Endothelial cell of umbilical vein (primary cell): ENCODE measurements at regions not wholly inside any gene's neighbourhood (a gene's known extent, or its start where the extent isn't known, plus 50 kb on each side); places are given as distances from the start of the nearest gene placed in this dataset.
A peak's percentile ranks its signal among the peaks of the same experiment; 100 is the strongest.

Source experiments
- BruUV-seq: library from RNA; stranded (reverse); fragments of 400-500 nt; replicated peaks from 2 replicates; lab custom pipeline; 2021; lab: Mats Ljungman, UMichigan
- CTCF ChIA-PET: fragments of 300-600, 350-600 bp; sonication (Branson Sonifier 250); formaldehyde crosslinking; loops from one replicate; lab custom pipeline; 2021; ENCODE audit warnings: antibody characterized with exemption, inconsistent platforms; lab: Charles Lee
- POLR2A ChIA-PET: fragments of 300-600, 350-600 bp; sonication (Branson Sonifier 250); formaldehyde crosslinking; loops from one replicate; lab custom pipeline; 2021; ENCODE audit warnings: antibody characterized with exemption, inconsistent platforms; lab: Charles Lee
- DNase-seq: peaks from one replicate; pipeline ENCODE4 v3.0.0-alpha.2; 2011; ENCODE audit warnings: low read depth, low spot score
- FAIRE-seq: peaks from 2 replicates; lab custom pipeline; 2011; peaks lifted over from hg19 to GRCh38; lab: Jason Lieb, UNC
- H2AFZ ChIP-seq: 2 replicates; pipeline ENCODE4 v1.6.0; 2012; ENCODE audit warnings: low read depth, low read length, control low read depth, inconsistent platforms
- H3K27ac ChIP-seq: 2 replicates; pipeline ENCODE4 v1.5.1; 2011; ENCODE audit warnings: low read depth, mild to moderate bottlenecking, control low read depth, low read length, moderate library complexity; ENCODE audit not compliant: insufficient read depth
- H3K27me3 ChIP-seq, 2 experiments: 2 replicates each; pipeline versions ENCODE4 v1.6.0 to v1.6.1; 2011; ENCODE audit warnings: low read length in 2 of 2, mixed read lengths in 1 of 2; ENCODE audit not compliant: control insufficient read depth in 2 of 2, insufficient read depth in 2 of 2
- H3K36me3 ChIP-seq, 2 experiments: 2 replicates in 1 of 2; 3 replicates in 1 of 2; pipeline ENCODE4 v1.5.1; 2011; ENCODE audit warnings: low read length in 2 of 2, mild to moderate bottlenecking in 1 of 2, moderate library complexity in 1 of 2; ENCODE audit not compliant: control insufficient read depth in 2 of 2, insufficient read depth in 2 of 2; ENCODE audit errors: extremely low read depth in 1 of 2
- H3K4me1 ChIP-seq: 3 replicates; pipeline ENCODE4 v1.5.1; 2011; ENCODE audit warnings: mild to moderate bottlenecking, low read length; ENCODE audit not compliant: control insufficient read depth, insufficient read depth; ENCODE audit errors: extremely low read depth
- H3K4me2 ChIP-seq: 2 replicates; pipeline ENCODE4 v1.6.1; 2011; ENCODE audit warnings: low read length, control low read depth, mixed read lengths; ENCODE audit not compliant: insufficient read depth
- H3K4me3 ChIP-seq, 3 experiments: fragments of 200-600 bp in 1 of 3; sonication (generic), shearing (Covaris generic) in 1 of 3; replicated peaks in 1 of 3; 2 replicates each; pipeline ENCODE4 v1.5.1; 2011 to 2016; ENCODE audit warnings: control low read depth in 3 of 3, low read length in 3 of 3, mild to moderate bottlenecking in 2 of 3, inconsistent platforms in 1 of 3, low read depth in 1 of 3, moderate library complexity in 1 of 3; ENCODE audit not compliant: insufficient read depth in 1 of 3
- H3K79me2 ChIP-seq: 2 replicates; pipeline ENCODE4 v1.6.0; 2012; ENCODE audit warnings: low read length, inconsistent platforms; ENCODE audit not compliant: control insufficient read depth, insufficient read depth
- H3K9ac ChIP-seq: replicated peaks from 2 replicates; pipeline ENCODE3; 2011; ENCODE audit warnings: low read length, control low read depth; ENCODE audit not compliant: insufficient read depth; ENCODE audit errors: extremely low read depth
- H3K9me1 ChIP-seq: replicated peaks from 3 replicates; pipeline ENCODE4 v1.6.0; 2011; ENCODE audit warnings: mild to moderate bottlenecking, low read length; ENCODE audit not compliant: control insufficient read depth, insufficient read depth; ENCODE audit errors: extremely low read depth
- H3K9me3 ChIP-seq: replicated peaks from 2 replicates; pipeline ENCODE4 v1.5.1; 2012; ENCODE audit warnings: low read length, inconsistent platforms; ENCODE audit not compliant: control insufficient read depth, insufficient read depth
- H4K20me1 ChIP-seq: replicated peaks from 2 replicates; pipeline ENCODE3; 2011; ENCODE audit warnings: mild to moderate bottlenecking, low read length; ENCODE audit not compliant: control insufficient read depth, insufficient read depth; ENCODE audit errors: extremely low read depth
- CTCF ChIP-seq, 2 donors: IDR thresholded peaks; 1 replicate in 1 of 2; 2 replicates in 1 of 2; pipeline ENCODE4 v1.5.1; 2011; ENCODE audit warnings: low read length in 2 of 2, mild to moderate bottlenecking in 2 of 2, moderate library complexity in 2 of 2, control low read depth in 1 of 2, inconsistent platforms in 1 of 2, low read depth in 1 of 2; ENCODE audit not compliant: insufficient read depth in 1 of 2; ENCODE audit errors: extremely low read depth in 1 of 2
- EZH2 ChIP-seq: IDR thresholded peaks from 2 replicates; pipeline ENCODE4 v1.6.1; 2012; ENCODE audit warnings: borderline replicate concordance, low read depth, mild to moderate bottlenecking, moderate library complexity, low read length, inconsistent platforms; ENCODE audit not compliant: severe bottlenecking
- JUN ChIP-seq: IDR thresholded peaks from 2 replicates; pipeline ENCODE4 v1.6.1; 2011; ENCODE audit warnings: borderline replicate concordance, low read depth; ENCODE audit not compliant: insufficient read length, insufficient read depth
- MAX ChIP-seq: IDR thresholded peaks from 2 replicates; pipeline ENCODE4 v1.6.1; 2011; ENCODE audit not compliant: insufficient read depth, insufficient read length
- POLR2AphosphoS5 ChIP-seq: IDR thresholded peaks from 2 replicates; pipeline ENCODE4 v1.6.1; 2012; ENCODE audit warnings: low read depth, mild to moderate bottlenecking, control low read depth, low read length, moderate library complexity; ENCODE audit not compliant: insufficient read depth
- dilution Hi-C: fragments of 300-500 bp; cut with MboI; formaldehyde crosslinking; loops from one replicate; pipeline ENCODE4 v1.15.0; 2019; ENCODE audit warnings: low sequenced_read_pairs; ENCODE audit not compliant: extremely low pct_ligation_motif_present
- intact Hi-C: fragments of 100-400 bp; cut with micrococcal nuclease; formaldehyde crosslinking; loops from one replicate; pipeline ENCODE4 v1.10.0; 2022

DNA sequence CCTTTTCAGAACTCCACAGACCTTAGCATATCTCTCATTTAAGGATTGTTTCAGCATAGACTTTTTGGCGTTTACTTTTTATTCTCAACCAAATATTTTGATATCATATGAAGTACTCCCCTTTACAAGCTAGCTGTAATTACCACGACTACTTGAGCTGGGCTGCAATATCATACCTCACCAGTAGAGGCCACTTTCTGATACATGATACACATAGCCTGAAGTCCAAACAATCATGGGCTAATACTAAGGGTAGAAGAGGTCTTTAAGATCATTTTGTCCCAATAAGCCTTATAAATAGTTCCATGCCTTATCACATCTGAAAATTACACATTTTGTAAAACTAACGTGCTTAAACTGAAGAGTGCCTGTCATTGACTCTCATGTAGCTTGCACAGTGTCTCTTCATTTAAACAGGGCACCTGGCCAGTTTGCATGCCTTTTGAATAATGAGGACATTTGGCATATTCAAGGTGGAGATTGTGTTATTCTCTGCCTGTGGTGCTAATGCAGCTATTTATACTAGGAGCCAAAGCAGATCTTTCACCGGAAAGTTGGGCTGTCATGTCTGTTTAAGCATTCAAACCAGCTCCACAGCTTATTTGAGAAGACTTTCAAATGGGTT lies 403.7 kb upstream of the ZMIZ1 start:
- Histone ChIP-seq H3K9ac (no peak overlapping the region), H3K27ac (no peak overlapping the region), H3K4me1 (no peaks in the 10 kb centered on the region), H3K9me1 (no peaks in the 10 kb centered on the region), H3K27me3 (peaks cover 6 to 24% of the 10 kb centered on the region in 2 experiments), H3K79me2 (no peaks in the 10 kb centered on the region), H3K9me3 (no peaks in the 10 kb centered on the region), H2AFZ (no peak overlapping the region), H4K20me1 (no peaks in the 10 kb centered on the region), H3K4me2 (no peak overlapping the region), H3K4me3 (no peak overlapping the region), H3K36me3 (no peaks in the 10 kb centered on the region)
- ChIA-PET CTCF (interaction anchor here (0.8 to 4.5 kb wide), 15 partner anchors 8 to 618 kb away, joined by 3 to 24 read pairs (median 3); no protein-coding TSS in a partner anchor), POLR2A (interaction anchor here (0.6 kb wide), 1 partner anchor 223 kb away, joined by 4 read pairs; no protein-coding TSS in a partner anchor)
- BruUV-seq: no TSS peak
- DNase-seq: peak; percentile 41
- dilution Hi-C loops (no loop called here), intact Hi-C loops (loop anchor here (1.0 kb wide), 2 partner anchors 402 to 532 kb away; no protein-coding TSS in a partner anchor)
- no peak for TF ChIP-seq MAX
- TF ChIP-seq JUN: no peak
- TF ChIP-seq EZH2: no peak
- TF ChIP-seq CTCF (IDR thresholded peaks at IDR 0.05; ENCODE audit: extremely low read depth in 1 of 2, insufficient read depth in 1 of 2, low read depth in 1 of 2, low read length in 2 of 2): peak; percentile 36 to 46
- no peak for TF ChIP-seq POLR2AphosphoS5
- peak; percentile 78 for FAIRE-seq
